GM12892 (cell line): ENCODE measurements at regions not wholly inside any gene's neighbourhood (a gene's known extent, or its start where the extent isn't known, plus 50 kb on each side); places are given as distances from the start of the nearest gene placed in this dataset.

ENCODE experiments used
- POLR2A ChIP-seq: IDR thresholded peaks from 2 replicates; pipeline ENCODE4 v1.6.1; 2011; ENCODE audit warnings: low read depth, low read length, control low read depth
- POLR2AphosphoS5 ChIP-seq: IDR thresholded peaks from 2 replicates; pipeline ENCODE4 v1.6.1; 2011; ENCODE audit warnings: low read depth, low read length, control low read depth
- TAF1 ChIP-seq: IDR thresholded peaks from 2 replicates; pipeline ENCODE4 v1.6.1; 2011; ENCODE audit warnings: low read depth, mild to moderate bottlenecking, control low read depth, low read length, borderline replicate concordance

GRCh38 chrX:134738986-134739740 lies 57.8 kb downstream of the PABIR2 start:
- TF ChIP-seq POLR2A (no peak), POLR2AphosphoS5 (no peak), TAF1 (no peak)
